T-helper 1 cell treated with Interleukin-12 subunit alpha and Interleukin-12 subunit beta and Interleukin-4 antibody, amounts not matched to agents 30 ng/mL and 1 ng/mL, for 36 hours (primary cell): ENCODE measurements at regions not wholly inside any gene's neighbourhood (a gene's known extent, or its start where the extent isn't known, plus 50 kb on each side); places are given as distances from the start of the nearest gene placed in this dataset.

Experiments
- intact Hi-C: fragments of 100-400 bp; cut with micrococcal nuclease; formaldehyde crosslinking; loops from one replicate; pipeline ENCODE4 v1.15.1; 2024

DNA sequence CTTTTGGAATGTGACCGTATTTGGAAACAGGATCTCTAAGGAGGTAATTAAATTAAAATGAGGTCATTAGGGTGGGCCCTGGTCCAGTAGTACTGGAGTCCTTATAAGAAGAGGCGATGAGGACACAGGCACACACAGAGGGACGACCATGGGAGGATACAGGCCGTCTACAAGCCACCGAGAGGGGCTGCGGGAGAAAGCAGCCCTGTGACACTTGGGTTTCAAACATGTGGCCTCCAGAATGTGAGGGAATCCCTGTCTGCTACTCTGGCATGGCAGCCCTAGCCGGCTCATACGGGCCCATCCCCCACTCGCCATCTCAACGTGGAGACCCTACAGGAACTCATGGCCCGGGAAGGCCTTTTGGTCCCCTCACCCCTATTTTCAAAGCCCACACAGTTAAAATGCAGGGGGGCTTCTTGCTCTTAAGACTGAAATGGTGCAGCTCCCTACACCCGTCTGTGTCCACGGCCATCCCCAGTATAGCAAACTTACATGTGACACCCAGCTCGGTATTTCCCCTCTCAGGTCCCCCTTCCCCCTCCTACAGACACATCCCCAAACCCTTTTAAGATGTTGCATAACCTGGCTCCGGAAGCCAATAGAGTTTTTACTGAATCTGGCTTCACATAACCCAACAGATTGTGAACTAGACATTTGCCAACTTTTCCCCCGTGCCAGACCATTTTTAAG is 124.1 kb upstream of the TBL1X start:
- intact Hi-C loops: loop anchor here (1.0 to 10.0 kb wide), 5 partner anchors 12 to 774 kb away; no protein-coding TSS in a partner anchor

DNA sequence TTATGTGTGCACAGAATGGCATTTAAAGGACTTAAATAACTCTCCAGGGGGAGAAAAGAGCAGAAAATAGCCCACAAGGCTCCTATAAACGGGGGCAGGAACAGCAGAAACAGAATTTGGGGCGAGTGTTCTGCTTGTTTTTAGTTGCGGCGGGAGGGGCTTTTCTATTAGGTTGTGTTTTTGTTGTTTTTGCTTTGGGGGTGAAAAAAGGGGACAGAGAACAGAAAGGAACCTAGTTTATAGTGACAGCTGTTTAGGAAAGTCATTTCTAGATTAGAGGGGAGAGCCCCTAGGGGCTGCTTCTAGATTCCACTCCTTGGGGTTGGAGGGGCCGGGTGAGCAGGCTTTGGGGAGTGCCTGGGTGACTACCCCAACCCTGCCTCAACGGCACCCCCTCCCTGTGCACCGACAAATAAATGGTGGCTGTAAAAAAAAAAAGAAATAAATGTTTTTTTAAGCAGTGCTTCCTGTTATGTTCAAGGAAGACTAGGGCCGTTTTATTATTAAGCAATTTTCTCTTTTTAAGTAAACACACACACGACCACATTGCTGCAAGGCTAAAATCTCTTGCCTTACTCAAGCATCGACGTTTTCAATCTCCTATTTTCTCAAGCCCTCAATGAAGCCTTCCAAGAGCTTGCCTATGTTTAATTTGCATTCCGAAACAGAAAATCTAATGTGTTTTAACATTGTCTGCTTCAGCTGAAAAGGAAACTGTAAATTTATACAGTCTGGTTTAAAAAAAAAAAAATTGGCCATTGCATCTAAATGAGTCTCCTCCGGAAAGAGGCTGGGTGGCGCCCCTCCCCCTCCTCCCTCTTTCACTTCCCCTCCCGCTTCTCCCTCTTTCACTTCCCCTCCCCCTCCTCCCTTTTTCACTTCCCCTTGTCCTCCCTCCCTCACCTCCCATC is 123.3 kb upstream of the TBL1X start:
- intact Hi-C loops: loop anchor here (1.0 to 10.0 kb wide), 10 partner anchors 11 to 773 kb away; no protein-coding TSS in a partner anchor

DNA sequence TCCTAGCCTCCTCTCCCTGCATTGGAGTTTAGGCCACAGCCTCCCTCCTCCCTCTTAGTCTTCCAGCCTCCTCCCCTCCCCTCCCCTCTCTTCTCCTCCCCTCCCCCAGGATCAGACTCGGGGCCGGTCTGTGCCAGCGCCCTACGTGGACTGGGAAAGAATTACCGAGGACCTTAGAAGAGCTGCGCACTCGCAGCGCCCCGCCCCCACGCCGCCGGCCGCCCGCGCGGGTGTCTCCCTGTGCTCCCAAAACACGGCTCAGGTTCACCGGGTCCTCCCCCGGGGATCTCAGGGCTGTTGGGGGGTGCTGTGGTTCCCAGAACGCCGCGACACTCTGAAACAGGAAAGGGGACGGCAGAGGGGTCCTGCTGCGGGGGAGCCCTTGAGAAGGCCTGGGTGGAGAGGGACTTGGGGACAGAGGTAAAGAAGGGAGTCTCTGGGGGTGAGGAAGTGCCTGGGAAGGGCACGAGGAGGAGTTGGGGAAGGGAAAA is 122.3 kb upstream of the TBL1X start:
- intact Hi-C loops: loop anchor here (1.0 to 10.0 kb wide), 6 partner anchors 114 to 772 kb away; no protein-coding TSS in a partner anchor

DNA sequence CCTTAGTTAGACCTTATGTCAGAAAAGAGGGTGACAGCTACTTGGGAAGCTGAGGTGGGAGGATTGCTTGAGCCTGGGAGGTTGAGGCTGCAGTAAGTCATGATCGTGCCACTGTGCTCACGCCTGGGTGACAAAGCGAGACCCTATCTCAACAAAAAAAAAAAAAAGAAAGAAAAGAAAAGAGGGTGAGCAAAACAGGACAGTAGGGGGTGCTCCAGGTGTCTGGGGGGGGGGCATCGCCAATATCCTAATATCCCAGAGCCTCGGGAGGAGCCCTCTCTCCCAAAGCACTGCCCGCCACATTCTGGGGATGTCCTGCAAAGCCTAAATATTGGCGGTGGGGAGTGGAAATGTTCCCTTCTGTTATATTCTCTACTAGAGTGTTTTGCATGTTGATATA is 120.9 kb upstream of the TBL1X start:
- intact Hi-C loops: loop anchor here (2.0 to 10.0 kb wide), 2 partner anchors 373 to 771 kb away; no protein-coding TSS in a partner anchor

DNA sequence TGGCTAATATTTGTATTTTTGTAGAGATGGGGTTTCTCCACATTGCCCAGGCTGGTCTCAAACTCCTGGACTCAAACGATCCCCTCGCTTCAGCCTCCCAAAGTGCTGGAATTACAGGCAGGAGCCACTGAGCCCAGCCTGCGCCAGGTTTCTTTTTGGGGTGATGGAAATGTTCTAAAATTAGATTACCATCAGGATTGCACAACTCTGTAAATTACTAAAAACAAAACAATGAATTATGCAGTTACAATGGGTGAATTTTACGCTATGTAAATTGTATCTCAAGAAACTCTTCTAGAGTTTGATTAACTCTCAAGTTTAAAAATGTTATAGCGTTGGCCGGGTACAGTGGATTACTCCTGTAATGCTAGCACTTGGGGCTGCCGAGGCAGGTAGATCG is 118.9 kb upstream of the TBL1X start:
- intact Hi-C loops: loop anchor here (10.0 kb wide), 1 partner anchor 769 kb away; no protein-coding TSS in a partner anchor

DNA sequence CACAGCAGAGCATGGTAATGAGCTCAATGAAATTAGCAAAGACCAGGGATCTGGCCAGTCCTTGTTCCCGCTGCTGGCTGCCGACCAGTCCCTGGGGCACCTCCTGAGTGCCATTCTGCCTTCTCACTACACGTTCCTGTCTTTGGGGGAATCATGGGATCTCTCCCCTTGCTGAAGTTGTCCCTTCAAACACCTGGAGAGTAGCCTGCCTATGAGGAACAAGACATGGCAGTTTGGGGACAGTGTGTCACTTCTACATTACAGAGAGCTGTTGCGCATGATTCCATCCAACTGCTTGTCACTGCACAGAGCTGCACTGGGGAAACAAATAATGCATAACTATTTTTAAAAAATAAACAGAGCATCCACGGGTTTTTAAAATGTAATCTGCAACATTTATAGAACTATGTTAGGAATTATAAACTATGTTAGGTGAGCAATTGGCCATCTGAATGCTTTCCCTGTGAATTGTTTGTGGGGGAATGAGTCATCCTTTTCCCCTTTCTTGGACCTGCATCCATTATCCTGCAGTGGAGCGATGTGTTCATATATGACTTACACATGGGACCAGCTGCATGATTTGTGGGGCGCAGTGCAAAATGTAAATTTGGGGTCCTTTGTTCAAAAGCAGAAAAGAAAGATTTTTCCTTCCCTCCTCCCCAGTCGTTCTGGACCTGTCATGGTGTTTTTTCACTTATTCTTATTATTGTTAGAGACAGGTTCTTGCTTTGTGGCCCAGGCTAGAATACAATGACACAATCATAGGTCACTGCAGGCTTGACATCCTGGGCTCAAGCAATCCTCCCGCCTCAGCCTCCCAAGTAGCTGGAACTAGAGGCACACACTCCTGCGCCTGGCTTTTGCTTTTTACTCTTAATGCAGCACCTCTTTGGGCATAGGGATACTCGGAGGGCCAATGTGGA is 115.0 kb upstream of the TBL1X start:
- intact Hi-C loops: loop anchor here (5.0 to 10.0 kb wide), 4 partner anchors 183 to 765 kb away; no protein-coding TSS in a partner anchor

DNA sequence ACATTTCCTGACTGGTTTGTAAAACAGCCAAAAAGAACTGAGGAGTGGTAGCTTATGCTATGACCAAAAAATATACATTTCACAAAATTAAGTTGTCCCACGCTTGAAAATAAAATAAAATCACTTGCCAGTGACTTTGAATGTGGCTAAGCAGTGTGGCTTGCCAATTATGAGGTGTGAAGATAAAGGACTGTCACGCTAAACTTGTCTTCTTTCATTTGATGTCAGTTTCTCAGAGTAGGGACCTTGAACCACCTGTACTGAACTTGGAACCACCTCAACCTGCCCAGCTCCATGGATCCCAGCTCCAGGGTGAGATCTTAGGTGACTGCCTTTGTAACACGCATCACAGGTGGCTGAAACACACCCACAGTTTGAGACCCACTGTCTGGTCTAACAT is 113.7 kb upstream of the TBL1X start:
- intact Hi-C loops: loop anchor here (5.0 kb wide), 3 partner anchors 184 to 661 kb away; no protein-coding TSS in a partner anchor

DNA sequence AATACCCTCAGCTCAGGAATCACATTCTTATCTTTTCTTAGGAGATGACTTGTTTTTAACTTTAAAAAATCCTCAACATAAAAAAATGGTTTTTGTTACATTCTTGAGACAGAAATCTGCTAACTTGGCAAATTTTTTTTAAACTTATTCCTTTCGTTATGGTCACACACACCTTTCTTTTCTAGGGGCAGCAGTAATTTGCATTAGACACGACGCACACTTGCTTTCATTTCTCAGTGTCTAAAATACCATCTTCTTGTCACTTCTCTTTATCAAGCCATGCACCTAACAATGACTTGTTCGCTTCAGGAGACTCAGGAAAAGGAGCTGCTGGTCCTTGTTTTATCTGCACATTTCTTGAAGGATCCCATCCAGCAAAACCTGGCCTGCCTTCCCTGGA is 112.6 kb upstream of the TBL1X start:
- intact Hi-C loops: loop anchor here (1.0 to 5.0 kb wide), 11 partner anchors 11 to 660 kb away; no protein-coding TSS in a partner anchor

DNA sequence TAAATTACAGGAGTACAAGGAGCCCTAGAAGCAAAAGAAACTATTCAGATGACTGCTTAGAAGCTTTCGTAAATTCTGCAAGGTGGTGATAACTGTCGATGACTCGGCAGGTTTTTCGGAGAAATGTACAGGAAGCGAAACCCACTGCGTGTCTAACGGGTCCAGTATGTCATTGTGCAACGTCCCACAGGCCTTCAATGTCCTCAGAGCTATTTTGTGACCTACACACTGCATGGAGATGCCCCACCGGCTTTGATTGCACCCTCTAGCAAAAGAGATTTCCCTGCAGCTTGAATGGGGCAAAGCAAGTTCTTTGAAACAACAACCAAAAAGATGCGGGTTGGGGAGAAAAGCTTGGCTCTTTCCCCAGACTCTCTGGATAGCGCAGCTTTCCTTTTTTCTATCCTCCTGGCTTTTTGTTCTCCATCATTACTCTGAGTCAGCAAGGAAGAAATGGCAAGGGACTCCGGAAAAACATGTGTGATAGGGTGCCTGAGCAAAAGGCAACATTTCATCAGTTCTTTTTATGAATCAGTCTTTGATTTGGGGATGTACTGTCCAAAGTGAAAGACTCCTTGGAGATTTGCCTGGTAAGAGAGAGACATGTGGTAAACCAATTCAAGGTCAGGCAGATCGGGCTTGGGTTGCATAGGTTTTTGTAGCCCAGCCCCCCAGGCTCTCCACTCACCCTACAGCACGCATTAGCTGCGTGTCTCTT is 112.0 kb upstream of the TBL1X start:
- intact Hi-C loops: loop anchor here (1.0 to 5.0 kb wide), 11 partner anchors 12 to 659 kb away; no protein-coding TSS in a partner anchor

DNA sequence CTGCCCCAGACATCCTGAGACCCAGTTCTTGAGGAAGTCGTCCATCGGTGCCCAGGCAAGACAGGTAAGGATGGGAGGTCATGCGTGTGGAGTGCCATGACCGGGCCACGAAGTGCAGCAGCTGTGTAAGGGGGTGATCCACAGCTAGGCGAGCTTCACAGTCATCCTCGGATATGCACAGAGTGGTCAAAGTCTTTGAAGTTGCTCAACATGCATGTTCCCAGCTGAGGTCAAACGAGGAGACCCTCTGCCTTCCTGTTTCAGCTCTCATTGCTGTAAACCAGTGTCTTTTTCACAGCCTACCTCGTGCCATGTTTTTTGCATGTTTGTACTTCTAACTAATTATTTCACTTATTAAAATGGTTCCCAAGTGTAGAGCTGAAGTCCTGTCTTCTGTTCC is 109.9 kb upstream of the TBL1X start:
- intact Hi-C loops: loop anchor here (1.0 to 5.0 kb wide), 4 partner anchors 24 to 657 kb away; no protein-coding TSS in a partner anchor

DNA sequence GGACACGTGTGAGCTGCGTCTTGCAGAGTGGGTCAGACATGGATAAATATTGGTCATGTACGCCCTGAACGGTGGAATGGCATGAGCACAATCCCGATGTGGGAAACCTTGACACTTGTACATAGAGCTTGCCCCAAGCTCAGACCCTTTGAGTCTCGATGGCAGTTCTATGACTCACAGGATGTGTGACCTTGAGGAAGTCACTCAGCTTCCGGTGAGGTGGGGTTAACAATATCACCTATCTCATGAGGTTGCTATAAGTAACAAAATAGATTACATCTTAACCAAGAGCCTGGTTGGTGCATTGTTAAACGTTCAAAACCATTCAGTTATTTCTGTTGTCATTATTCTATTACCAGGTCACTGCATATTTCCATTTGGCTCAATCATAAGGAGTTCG is 109.1 kb upstream of the TBL1X start:
- intact Hi-C loops: loop anchor here (1.0 kb wide), 1 partner anchor 24 kb away; no protein-coding TSS in a partner anchor

DNA sequence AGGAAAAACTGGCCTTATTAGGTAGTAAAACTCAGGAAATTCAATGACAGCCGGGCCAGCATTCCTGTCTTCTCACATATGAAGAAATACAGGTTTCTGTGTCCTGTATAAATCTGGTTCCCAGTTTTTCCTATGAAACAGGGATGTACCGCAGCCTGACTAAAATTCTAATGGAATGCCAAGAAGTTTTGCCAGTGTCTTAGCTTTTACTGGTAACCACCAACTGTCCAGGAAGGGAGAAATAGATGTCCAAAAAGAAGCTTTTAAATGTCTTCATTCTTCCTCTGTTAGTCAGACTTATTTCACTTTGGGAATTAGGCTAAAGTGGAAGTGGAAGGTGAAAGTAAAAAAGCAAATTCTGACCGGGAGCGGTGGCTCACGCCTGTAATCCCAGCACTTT is 108.0 kb upstream of the TBL1X start:
- intact Hi-C loops: no loop called here

DNA sequence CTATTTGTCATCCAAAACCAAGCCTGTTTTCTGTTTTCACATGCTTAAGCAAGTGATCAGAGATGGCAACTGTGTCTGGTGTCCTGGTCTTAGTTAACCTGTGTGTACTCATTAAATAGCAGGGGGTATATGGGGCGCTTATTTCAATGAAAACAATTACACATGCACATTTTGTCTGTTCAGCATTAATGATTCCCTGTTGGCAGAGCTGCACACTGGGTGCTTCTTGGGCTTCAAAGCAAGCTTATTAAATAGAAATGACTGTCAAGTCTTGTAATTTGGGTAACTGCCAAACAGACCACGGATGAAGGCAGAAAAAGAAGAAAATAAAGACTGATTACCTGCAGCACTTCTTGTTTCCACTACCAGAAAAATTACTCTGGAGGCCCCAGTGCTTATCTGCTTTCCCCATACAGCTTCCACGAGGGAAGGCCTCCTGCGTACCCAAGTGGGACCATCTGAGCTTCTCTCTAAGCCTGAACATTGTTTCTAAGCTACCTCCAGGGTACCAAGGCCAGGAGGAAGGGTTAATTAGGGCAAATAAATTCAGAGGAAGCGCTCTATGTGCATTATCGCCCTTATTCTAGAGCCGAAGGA is 107.2 kb upstream of the TBL1X start:
- intact Hi-C loops: no loop called here

DNA sequence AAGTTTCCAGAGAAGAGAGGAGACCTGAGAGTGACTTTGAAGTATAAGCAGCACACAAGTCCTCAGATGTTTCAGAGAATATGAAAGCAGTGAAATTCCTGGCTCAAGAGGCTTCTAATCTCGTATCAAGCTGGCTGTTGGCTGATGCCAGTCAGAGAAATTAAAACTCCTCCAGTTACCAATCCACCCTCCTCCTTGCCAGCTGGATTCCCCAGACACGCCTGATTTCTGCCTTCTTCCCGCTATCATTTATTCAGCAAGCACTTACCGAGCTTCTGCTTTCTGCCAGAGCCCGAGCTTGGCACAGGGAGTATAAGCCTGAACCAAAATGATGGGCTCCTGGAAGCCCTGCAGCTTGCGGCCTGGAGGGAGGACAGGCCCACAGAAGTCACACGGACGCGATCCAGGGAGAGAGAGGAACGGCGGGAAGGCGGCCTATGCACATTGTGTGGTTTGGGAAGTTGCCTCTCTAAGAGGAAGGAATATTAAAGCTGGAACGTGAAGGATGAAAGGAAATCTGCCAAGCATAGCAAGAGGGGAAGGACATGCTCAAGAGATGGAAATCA is 102.4 kb upstream of the TBL1X start:
- intact Hi-C loops: no loop called here

DNA sequence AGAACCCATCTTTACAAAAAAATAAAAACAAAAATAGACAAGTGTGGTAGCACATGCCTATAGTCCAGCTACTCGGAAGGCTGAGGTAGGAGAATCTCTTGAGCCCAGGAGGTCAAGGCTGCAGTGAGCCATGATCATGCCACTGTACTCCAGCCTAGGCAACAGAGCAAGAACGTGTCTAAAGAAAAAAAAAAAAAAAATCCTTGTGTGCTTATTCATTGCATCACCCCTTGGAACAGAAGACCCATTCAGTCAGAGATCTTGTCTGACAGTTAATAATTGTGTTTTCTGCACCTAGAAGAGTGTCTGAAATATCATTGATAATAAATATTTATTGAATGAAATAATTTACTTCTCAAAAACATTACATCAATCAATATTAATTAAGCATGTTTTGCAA is 97.4 kb upstream of the TBL1X start:
- intact Hi-C loops: no loop called here

DNA sequence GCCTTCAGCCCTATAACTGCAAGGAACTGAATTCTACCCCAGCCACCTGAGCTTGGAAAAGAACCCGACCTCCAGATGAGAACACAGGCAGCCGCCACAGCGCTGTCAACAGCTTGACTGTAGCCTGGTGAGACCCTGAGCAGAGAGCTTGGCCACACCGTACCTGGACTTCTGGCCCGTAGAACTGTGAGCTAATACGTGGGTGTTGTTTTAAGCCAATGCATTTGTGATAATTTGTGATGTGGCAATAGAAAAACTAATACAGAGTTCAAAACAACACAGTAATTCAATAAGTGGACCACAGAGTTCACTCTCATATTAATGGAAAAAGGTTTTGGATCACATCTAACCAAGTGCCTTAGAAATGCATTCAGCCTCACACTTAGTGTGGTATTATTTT is 96.6 kb upstream of the TBL1X start:
- intact Hi-C loops: no loop called here

DNA sequence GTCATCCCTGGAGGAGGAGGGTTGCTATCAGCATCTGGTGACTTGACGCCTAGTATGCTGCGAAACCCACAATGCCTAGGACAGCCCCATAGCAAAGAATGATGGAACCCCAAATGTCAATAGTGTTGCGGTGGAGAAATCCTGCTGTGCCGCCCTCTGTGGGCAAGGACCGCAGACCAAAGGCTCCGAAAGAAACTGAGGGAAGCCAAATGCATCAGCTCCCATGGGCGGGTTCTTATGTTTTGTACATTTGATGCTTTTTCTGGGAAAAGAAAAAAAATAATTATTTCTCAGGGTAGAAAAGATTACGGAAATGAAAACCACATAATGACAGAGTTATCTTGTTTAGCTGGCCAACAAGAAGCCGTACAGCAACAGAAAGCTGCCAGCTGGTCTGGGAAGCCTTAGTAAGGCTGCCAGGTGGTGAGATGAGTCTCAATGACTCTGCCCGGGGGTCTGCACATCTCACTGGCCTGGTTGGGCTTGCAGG is 95.0 kb upstream of the TBL1X start:
- intact Hi-C loops: no loop called here

DNA sequence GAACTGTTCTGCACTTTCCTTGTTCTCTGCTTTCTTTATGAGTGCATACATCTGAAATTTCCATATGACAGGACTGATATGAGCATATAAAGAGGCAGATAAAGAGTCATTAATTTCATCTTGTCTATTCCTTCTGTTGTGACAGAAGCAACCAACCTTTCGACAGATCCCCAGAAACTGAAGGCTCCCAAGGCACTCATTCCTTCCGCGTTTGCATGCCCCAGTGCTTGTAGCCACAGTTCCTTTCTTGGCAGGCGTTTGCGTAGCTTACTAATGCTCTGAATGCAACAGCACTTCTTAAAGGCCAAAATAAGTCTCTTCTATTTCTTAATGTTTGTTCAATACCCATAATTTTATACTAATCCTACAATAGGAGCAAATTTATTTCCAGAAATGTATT is 94.0 kb upstream of the TBL1X start:
- intact Hi-C loops: no loop called here

DNA sequence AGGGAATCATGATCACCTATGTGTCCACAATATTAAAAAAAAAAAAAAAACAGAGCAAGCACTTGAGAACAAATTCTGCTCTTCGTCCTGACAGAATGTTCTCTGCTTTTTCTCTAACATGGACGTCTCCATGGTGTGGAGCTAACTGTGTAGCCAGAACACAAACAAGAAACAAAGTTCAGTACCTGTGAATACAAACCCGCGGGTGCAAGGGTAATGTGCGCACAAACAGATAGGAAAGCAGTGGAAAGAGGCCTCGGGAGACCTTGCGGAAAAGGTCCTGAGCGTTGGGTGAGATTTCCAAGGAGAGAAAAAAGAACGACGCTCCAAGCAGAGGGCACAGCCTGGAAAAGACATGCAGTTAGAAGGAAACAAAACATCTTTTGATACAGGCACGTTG is 92.0 kb upstream of the TBL1X start:
- intact Hi-C loops: no loop called here
